Rectal smooth muscle tissue (tissue), 1 donor: ENCODE measurements at regions not wholly inside any gene's neighbourhood (a gene's known extent, or its start where the extent isn't known, plus 50 kb on each side); places are given as distances from the start of the nearest gene placed in this dataset.
A peak's percentile ranks its signal among the peaks of the same experiment; 100 is the strongest.
"Not testable (repeated sequence)": the region's sequence is repeated elsewhere in the genome, so short reads cannot be mapped to it uniquely, and the experiment has no call there.

ENCODE experiments used
- H3K27ac ChIP-seq: one replicate; pipeline ENCODE4 v1.7.0; 2013; ENCODE audit warnings: low read depth, low read length, inconsistent platforms
- H3K27me3 ChIP-seq: one replicate; pipeline ENCODE4 v1.7.0; 2013; ENCODE audit warnings: low read length; ENCODE audit not compliant: control insufficient read depth, insufficient read depth
- H3K36me3 ChIP-seq: one replicate; pipeline ENCODE4 v1.7.0; 2013; ENCODE audit warnings: low read length; ENCODE audit not compliant: control insufficient read depth, insufficient read depth
- H3K4me1 ChIP-seq: one replicate; pipeline ENCODE4 v1.7.0; 2013; ENCODE audit warnings: low read length; ENCODE audit not compliant: control insufficient read depth, insufficient read depth
- H3K4me3 ChIP-seq: one replicate; pipeline ENCODE4 v1.7.0; 2013; ENCODE audit warnings: low read length
- H3K9ac ChIP-seq: one replicate; pipeline ENCODE4 v1.7.0; 2013; ENCODE audit warnings: low read length

- Histone ChIP-seq H3K9ac (no peak overlapping the region), H3K27ac (peak overlapping the region; percentile 21), H3K27me3 (no peaks in the 10 kb centered on the region), H3K4me1 (no peaks in the 10 kb centered on the region), H3K36me3 (no peaks in the 10 kb centered on the region), H3K4me3 (peak overlapping the region; percentile 39)
These were observed 96.2 kb upstream of the PDE1A start for GRCh38 chr2:182522972-182523473.

- no peaks in the 10 kb centered on the region for H3K36me3 ChIP-seq
- H3K4me1 ChIP-seq, result no peaks in the 10 kb centered on the region
- no peaks in the 10 kb centered on the region for H3K27me3 ChIP-seq
- no peak overlapping the region for H3K9ac ChIP-seq
- no peak overlapping the region for H3K4me3 ChIP-seq
- no peak overlapping the region for H3K27ac ChIP-seq
These were observed 103.8 kb upstream of the PDE1A start for GRCh38 chr2:182530636-182531035.

- no peak overlapping the region for H3K27ac ChIP-seq
- no peaks in the 10 kb centered on the region for H3K36me3 ChIP-seq
- H3K4me3 ChIP-seq, result no peak overlapping the region
- H3K9ac ChIP-seq, result no peak overlapping the region
- no peaks in the 10 kb centered on the region for H3K27me3 ChIP-seq
- peaks cover 8% of the 10 kb centered on the region for H3K4me1 ChIP-seq
These were observed 113.4 kb upstream of the PDE1A start for GRCh38 chr2:182540252-182540651.

- H3K4me3 ChIP-seq, result no peak overlapping the region
- H3K27ac ChIP-seq, result no peak overlapping the region
- H3K9ac ChIP-seq, result no peak overlapping the region
These were observed 114.4 kb upstream of the PDE1A start for GRCh38 chr2:182541268-182541667.

GRCh38 chr2:182542501-182543258 lies 115.8 kb upstream of the PDE1A start:
- no peak overlapping the region for H3K4me3 ChIP-seq
- H3K9ac ChIP-seq, result no peak overlapping the region
- no peak overlapping the region for H3K27ac ChIP-seq
- peaks cover 8% of the 10 kb centered on the region for H3K4me1 ChIP-seq
- H3K36me3 ChIP-seq, result no peaks in the 10 kb centered on the region
- H3K27me3 ChIP-seq, result no peaks in the 10 kb centered on the region

More at GRCh38 chr2:182541268-182541667, 114.4 kb upstream of the PDE1A start:
- H3K4me1 ChIP-seq, result peaks cover 8% of the 10 kb centered on the region
- no peaks in the 10 kb centered on the region for H3K36me3 ChIP-seq
- H3K27me3 ChIP-seq, result no peaks in the 10 kb centered on the region

- Histone ChIP-seq H3K27me3 (no peaks in the 10 kb centered on the region), H3K9ac (no peak overlapping the region), H3K4me3 (no peak overlapping the region), H3K36me3 (no peaks in the 10 kb centered on the region), H3K27ac (no peak overlapping the region), H3K4me1 (peaks cover 11% of the 10 kb centered on the region)
These were observed 117.1 kb upstream of the PDE1A start for GRCh38 chr2:182543741-182544525.

GRCh38 chr2:182545420-182546167 lies 118.8 kb upstream of the PDE1A start:
- Histone ChIP-seq H3K36me3 (no peaks in the 10 kb centered on the region), H3K4me3 (no peak overlapping the region), H3K27ac (peak overlapping the region; percentile 58), H3K27me3 (no peaks in the 10 kb centered on the region), H3K9ac (no peak overlapping the region), H3K4me1 (peaks cover 11% of the 10 kb centered on the region)

- H3K27me3 ChIP-seq, result no peaks in the 10 kb centered on the region
- H3K4me3 ChIP-seq, result no peak overlapping the region
- no peak overlapping the region for H3K27ac ChIP-seq
- H3K36me3 ChIP-seq, result no peaks in the 10 kb centered on the region
- peaks cover 11% of the 10 kb centered on the region for H3K4me1 ChIP-seq
- H3K9ac ChIP-seq, result no peak overlapping the region
These were observed 121.5 kb upstream of the PDE1A start for GRCh38 chr2:182548031-182548950.

- Histone ChIP-seq H3K27ac (no peak overlapping the region), H3K27me3 (no peaks in the 10 kb centered on the region), H3K4me3 (no peak overlapping the region), H3K9ac (no peak overlapping the region), H3K4me1 (peaks cover 4% of the 10 kb centered on the region), H3K36me3 (no peaks in the 10 kb centered on the region)
These were observed 123.4 kb upstream of the PDE1A start for GRCh38 chr2:182550234-182550633.

GRCh38 chr2:182552232-182552631 lies 125.4 kb upstream of the PDE1A start:
- not testable (repeated sequence) for H3K4me3 ChIP-seq, H3K9ac ChIP-seq, H3K27me3 ChIP-seq, H3K36me3 ChIP-seq, H3K27ac ChIP-seq, H3K4me1 ChIP-seq

GRCh38 chr2:182552785-182553184 lies 125.9 kb upstream of the PDE1A start:
- not testable (repeated sequence) for H3K36me3 ChIP-seq, H3K4me3 ChIP-seq, H3K4me1 ChIP-seq, H3K27ac ChIP-seq, H3K27me3 ChIP-seq, H3K9ac ChIP-seq
